22Rv1 (cell line): ENCODE measurements at regions not wholly inside any gene's neighbourhood (a gene's known extent, or its start where the extent isn't known, plus 50 kb on each side); places are given as distances from the start of the nearest gene placed in this dataset.

Source experiments
- CTCF ChIP-seq: fragments of 450-650 bp; IDR thresholded peaks from 2 replicates; pipeline ENCODE4 v1.5.1; 2017; ENCODE audit warnings: mild to moderate bottlenecking
- ZFX ChIP-seq: fragments of 450-650 bp; IDR thresholded peaks from 2 replicates; pipeline ENCODE4 v1.6.1; 2017; ENCODE audit warnings: antibody characterized with exemption, borderline replicate concordance

- TF ChIP-seq CTCF (no peak), ZFX (no peak)
Measured at GRCh38 chr3:117692416-117692995, 982.9 kb downstream of the TUSC7 start.
